HG02973 (cell line): ENCODE measurements at regions not wholly inside any gene's neighbourhood (a gene's known extent, or its start where the extent isn't known, plus 50 kb on each side); places are given as distances from the start of the nearest gene placed in this dataset.
"Not testable (repeated sequence)": the region's sequence is repeated elsewhere in the genome, so short reads cannot be mapped to it uniquely, and the experiment has no call there.

Experiments
- ATAC-seq: cut with Tn5 transposase; IDR thresholded peaks from one replicate; pipeline ENCODE4 v1.9.1; 2021; ENCODE audit warnings: moderate library complexity; ENCODE audit not compliant: unreplicated experiment

GRCh38 chr5:104139840-104140239 lies 577.3 kb upstream of the NUDT12 start:
- no peak for ATAC-seq

GRCh38 chr5:104130320-104130719 lies 567.7 kb upstream of the NUDT12 start:
- ATAC-seq = no peak

GRCh38 chr5:104128348-104128747 lies 565.8 kb upstream of the NUDT12 start:
- ATAC-seq = no peak

GRCh38 chr5:104126980-104127379 lies 564.4 kb upstream of the NUDT12 start:
- no peak for ATAC-seq

- ATAC-seq = no peak
Measured at GRCh38 chr5:104119529-104119928, 556.9 kb upstream of the NUDT12 start.

GRCh38 chr5:104111632-104112031 lies 549.0 kb upstream of the NUDT12 start:
- ATAC-seq = no peak

- no peak for ATAC-seq
Measured at GRCh38 chr5:104096451-104096850, 533.9 kb upstream of the NUDT12 start.

- no peak for ATAC-seq
Measured at GRCh38 chr5:104095527-104095926, 532.9 kb upstream of the NUDT12 start.

- ATAC-seq = no peak
Measured at GRCh38 chr5:104088876-104089778, 526.5 kb upstream of the NUDT12 start.

GRCh38 chr5:104084896-104085295 lies 522.3 kb upstream of the NUDT12 start:
- no peak for ATAC-seq

- no peak for ATAC-seq
Measured at GRCh38 chr5:104082754-104083153, 520.2 kb upstream of the NUDT12 start.

GRCh38 chr5:104081232-104081631 lies 518.6 kb upstream of the NUDT12 start:
- ATAC-seq = no peak

- ATAC-seq = no peak
Measured at GRCh38 chr5:104080646-104081175, 518.1 kb upstream of the NUDT12 start.

- not testable (repeated sequence) for ATAC-seq
Measured at GRCh38 chr5:104079861-104080645, 517.5 kb upstream of the NUDT12 start.

- no peak for ATAC-seq
Measured at GRCh38 chr5:104071887-104072286, 509.3 kb upstream of the NUDT12 start.

- no peak for ATAC-seq
Measured at GRCh38 chr5:104062621-104063377, 500.2 kb upstream of the NUDT12 start.

- no peak for ATAC-seq
Measured at GRCh38 chr5:104061707-104062106, 499.1 kb upstream of the NUDT12 start.

- ATAC-seq = no peak
Measured at GRCh38 chr5:104053353-104053649, 490.7 kb upstream of the NUDT12 start.

GRCh38 chr5:104052558-104053352 lies 490.2 kb upstream of the NUDT12 start:
- no peak for ATAC-seq

- no peak for ATAC-seq
Measured at GRCh38 chr5:104050436-104050835, 487.8 kb upstream of the NUDT12 start.
